ENCODE measurements at regions not wholly inside any gene's neighbourhood (a gene's known extent, or its start where the extent isn't known, plus 50 kb on each side); places are given as distances from the start of the nearest gene placed in this dataset.

GRCh38 chr10:2280713-2281300 lies 543.5 kb upstream of the ADARB2 start:
- no peak for TF ChIP-seq CTCF (IDR thresholded peaks at IDR 0.05)
- TF ChIP-seq POLR2A (IDR thresholded peaks at IDR 0.05): no peak
